Liver (tissue), 3 donors: ENCODE measurements at regions not wholly inside any gene's neighbourhood (a gene's known extent, or its start where the extent isn't known, plus 50 kb on each side); places are given as distances from the start of the nearest gene placed in this dataset.

ENCODE experiments used
- HNF4G ChIP-seq: IDR thresholded peaks from 2 replicates; pipeline ENCODE4 v1.6.1; 2016; ENCODE audit warnings: antibody characterized with exemption
- JUND ChIP-seq, 2 donors: IDR thresholded peaks; 2 replicates each; pipeline ENCODE4 v1.6.1; 2016; ENCODE audit warnings: antibody characterized with exemption in 2 of 2
- NR2F2 ChIP-seq: IDR thresholded peaks from 2 replicates; pipeline ENCODE4 v1.6.1; 2016; ENCODE audit warnings: antibody characterized with exemption
- RAD21 ChIP-seq, 2 donors: IDR thresholded peaks; 2 replicates each; pipeline ENCODE4 v1.6.1; 2016; ENCODE audit warnings: antibody characterized with exemption in 2 of 2, mild to moderate bottlenecking in 2 of 2
- TAF1 ChIP-seq: conservative IDR thresholded peaks from 2 replicates; pipeline ENCODE4 v1.6.1; 2016; ENCODE audit warnings: antibody characterized with exemption, mild to moderate bottlenecking
- YY1 ChIP-seq: IDR thresholded peaks from 2 replicates; pipeline ENCODE4 v1.6.1; 2016; ENCODE audit warnings: antibody characterized with exemption, mild to moderate bottlenecking
- TF ChIP-seq, protein P1 (sequence below): fragments of 150-350 bp; IDR thresholded peaks from 2 replicates; pipeline ENCODE4 v1.5.1; 2017; ENCODE audit warnings: improper control_type of control experiment, low read depth, low read length; ENCODE audit not compliant: missing input control
- TF ChIP-seq, protein P2 (sequence below): IDR thresholded peaks from 2 replicates; pipeline ENCODE4 v1.6.1; 2016; ENCODE audit warnings: antibody characterized with exemption
- TF ChIP-seq, protein P3 (sequence below): IDR thresholded peaks from 2 replicates; pipeline ENCODE4 v1.6.1; 2016; ENCODE audit warnings: antibody characterized with exemption, mild to moderate bottlenecking
- TF ChIP-seq, protein P4 (sequence below): IDR thresholded peaks from 2 replicates; pipeline ENCODE4 v1.6.1; 2016; ENCODE audit warnings: antibody characterized with exemption
- donor health status: healthy.
- donor health status: healthy.

DNA sequence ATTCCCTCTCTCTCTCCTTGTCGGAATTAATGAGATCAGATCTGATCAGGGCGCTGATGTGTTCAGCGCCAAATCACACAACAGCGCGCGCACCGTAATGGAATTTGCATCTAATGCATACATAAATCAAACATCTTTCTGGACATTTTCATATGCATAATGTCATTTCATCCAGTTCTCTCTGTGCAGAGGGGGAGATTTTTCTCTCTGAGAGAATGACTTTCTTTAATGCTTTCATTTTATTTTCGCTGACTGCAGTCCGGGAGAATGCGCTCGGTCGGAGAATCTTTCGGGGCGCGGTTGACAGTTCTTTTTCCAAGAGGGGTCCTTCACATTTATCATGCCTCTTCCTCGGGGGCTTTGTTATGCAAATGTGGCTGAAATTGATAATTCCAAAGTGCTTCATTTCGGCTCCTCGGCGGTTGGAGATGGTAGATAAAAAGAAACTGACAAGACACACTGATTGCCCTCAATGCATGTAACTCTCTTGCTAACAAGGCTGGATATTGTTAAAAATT is 615.9 kb downstream of the VRK1 start:
- TF ChIP-seq, protein P1, sequence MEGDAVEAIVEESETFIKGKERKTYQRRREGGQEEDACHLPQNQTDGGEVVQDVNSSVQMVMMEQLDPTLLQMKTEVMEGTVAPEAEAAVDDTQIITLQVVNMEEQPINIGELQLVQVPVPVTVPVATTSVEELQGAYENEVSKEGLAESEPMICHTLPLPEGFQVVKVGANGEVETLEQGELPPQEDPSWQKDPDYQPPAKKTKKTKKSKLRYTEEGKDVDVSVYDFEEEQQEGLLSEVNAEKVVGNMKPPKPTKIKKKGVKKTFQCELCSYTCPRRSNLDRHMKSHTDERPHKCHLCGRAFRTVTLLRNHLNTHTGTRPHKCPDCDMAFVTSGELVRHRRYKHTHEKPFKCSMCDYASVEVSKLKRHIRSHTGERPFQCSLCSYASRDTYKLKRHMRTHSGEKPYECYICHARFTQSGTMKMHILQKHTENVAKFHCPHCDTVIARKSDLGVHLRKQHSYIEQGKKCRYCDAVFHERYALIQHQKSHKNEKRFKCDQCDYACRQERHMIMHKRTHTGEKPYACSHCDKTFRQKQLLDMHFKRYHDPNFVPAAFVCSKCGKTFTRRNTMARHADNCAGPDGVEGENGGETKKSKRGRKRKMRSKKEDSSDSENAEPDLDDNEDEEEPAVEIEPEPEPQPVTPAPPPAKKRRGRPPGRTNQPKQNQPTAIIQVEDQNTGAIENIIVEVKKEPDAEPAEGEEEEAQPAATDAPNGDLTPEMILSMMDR = no peak
- TF ChIP-seq NR2F2 (no peak), YY1 (no peak), HNF4G (no peak), JUND (IDR thresholded peaks at IDR 0.05) (no peak), TAF1 (no peak), RAD21 (IDR thresholded peaks at IDR 0.05) (no peak)
- TF ChIP-seq, protein P2, sequence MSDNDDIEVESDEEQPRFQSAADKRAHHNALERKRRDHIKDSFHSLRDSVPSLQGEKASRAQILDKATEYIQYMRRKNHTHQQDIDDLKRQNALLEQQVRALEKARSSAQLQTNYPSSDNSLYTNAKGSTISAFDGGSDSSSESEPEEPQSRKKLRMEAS = no peak
- TF ChIP-seq, protein P3, sequence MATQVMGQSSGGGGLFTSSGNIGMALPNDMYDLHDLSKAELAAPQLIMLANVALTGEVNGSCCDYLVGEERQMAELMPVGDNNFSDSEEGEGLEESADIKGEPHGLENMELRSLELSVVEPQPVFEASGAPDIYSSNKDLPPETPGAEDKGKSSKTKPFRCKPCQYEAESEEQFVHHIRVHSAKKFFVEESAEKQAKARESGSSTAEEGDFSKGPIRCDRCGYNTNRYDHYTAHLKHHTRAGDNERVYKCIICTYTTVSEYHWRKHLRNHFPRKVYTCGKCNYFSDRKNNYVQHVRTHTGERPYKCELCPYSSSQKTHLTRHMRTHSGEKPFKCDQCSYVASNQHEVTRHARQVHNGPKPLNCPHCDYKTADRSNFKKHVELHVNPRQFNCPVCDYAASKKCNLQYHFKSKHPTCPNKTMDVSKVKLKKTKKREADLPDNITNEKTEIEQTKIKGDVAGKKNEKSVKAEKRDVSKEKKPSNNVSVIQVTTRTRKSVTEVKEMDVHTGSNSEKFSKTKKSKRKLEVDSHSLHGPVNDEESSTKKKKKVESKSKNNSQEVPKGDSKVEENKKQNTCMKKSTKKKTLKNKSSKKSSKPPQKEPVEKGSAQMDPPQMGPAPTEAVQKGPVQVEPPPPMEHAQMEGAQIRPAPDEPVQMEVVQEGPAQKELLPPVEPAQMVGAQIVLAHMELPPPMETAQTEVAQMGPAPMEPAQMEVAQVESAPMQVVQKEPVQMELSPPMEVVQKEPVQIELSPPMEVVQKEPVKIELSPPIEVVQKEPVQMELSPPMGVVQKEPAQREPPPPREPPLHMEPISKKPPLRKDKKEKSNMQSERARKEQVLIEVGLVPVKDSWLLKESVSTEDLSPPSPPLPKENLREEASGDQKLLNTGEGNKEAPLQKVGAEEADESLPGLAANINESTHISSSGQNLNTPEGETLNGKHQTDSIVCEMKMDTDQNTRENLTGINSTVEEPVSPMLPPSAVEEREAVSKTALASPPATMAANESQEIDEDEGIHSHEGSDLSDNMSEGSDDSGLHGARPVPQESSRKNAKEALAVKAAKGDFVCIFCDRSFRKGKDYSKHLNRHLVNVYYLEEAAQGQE = no peak
- TF ChIP-seq, protein P4, sequence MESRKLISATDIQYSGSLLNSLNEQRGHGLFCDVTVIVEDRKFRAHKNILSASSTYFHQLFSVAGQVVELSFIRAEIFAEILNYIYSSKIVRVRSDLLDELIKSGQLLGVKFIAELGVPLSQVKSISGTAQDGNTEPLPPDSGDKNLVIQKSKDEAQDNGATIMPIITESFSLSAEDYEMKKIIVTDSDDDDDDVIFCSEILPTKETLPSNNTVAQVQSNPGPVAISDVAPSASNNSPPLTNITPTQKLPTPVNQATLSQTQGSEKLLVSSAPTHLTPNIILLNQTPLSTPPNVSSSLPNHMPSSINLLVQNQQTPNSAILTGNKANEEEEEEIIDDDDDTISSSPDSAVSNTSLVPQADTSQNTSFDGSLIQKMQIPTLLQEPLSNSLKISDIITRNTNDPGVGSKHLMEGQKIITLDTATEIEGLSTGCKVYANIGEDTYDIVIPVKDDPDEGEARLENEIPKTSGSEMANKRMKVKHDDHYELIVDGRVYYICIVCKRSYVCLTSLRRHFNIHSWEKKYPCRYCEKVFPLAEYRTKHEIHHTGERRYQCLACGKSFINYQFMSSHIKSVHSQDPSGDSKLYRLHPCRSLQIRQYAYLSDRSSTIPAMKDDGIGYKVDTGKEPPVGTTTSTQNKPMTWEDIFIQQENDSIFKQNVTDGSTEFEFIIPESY = no peak
